HCT116 (cell line): ENCODE measurements at regions not wholly inside any gene's neighbourhood (a gene's known extent, or its start where the extent isn't known, plus 50 kb on each side); places are given as distances from the start of the nearest gene placed in this dataset.

Experiments used
- ATAC-seq: fragments of 200-7000 bp; cut with Tn5 transposase; 2 replicates; pipeline ENCODE4 v1.9.1; 2020; ENCODE audit warnings: mild to moderate bottlenecking, moderate library complexity
- BruUV-seq: library from RNA; stranded (reverse); fragments of 400-500 nt; replicated peaks from 2 replicates; lab custom pipeline; 2021; lab: Mats Ljungman, UMichigan
- CTCF ChIA-PET: fragments of 300-600 bp; sonication (Branson Sonifier 250); formaldehyde crosslinking; loops from one replicate; lab custom pipeline; 2021; ENCODE audit warnings: antibody characterized with exemption; lab: Charles Lee
- POLR2A ChIA-PET: fragments of 300-600, 350-600 bp; sonication (Branson Sonifier 250); formaldehyde crosslinking; loops from one replicate; lab custom pipeline; 2021; ENCODE audit warnings: antibody characterized with exemption; lab: Charles Lee
- RAD21 ChIA-PET, 2 experiments: fragments of 300-600 bp; sonication (Branson Sonifier 250); formaldehyde crosslinking; loops; one replicate each; lab custom pipeline; 2023; ENCODE audit warnings: low total read pairs in 2 of 2; ENCODE audit not compliant: uncharacterized antibody in 2 of 2, unreplicated experiment in 2 of 2, low non-redundant PET in 1 of 2; lab: Charles Lee
- DNase-seq: peaks from one replicate; pipeline ENCODE4 v3.0.0-alpha.2; 2010; ENCODE audit warnings: low read depth, low spot score
- H2AFZ ChIP-seq: fragments of 200-600 bp; shearing (Covaris generic), sonication (generic); 2 replicates; pipeline ENCODE4 v1.6.1; 2017; ENCODE audit warnings: low read depth, mixed run types, mixed read lengths, antibody characterized with exemption, low read length; ENCODE audit not compliant: poor library complexity, severe bottlenecking
- H3K27ac ChIP-seq: 2 replicates; pipeline ENCODE4 v1.5.1; 2012; ENCODE audit warnings: low read depth, low read length
- H3K27me3 ChIP-seq: fragments of 200-600 bp; sonication (generic); 2 replicates; pipeline ENCODE4 v1.6.1; 2016; ENCODE audit warnings: mixed run types, low read length, mixed read lengths; ENCODE audit not compliant: insufficient read depth
- H3K36me3 ChIP-seq, 2 experiments: fragments of 200-500 bp in 1 of 2; fragments of 200-600 bp in 1 of 2; sonication (Bioruptor generic) in 1 of 2; sonication (generic) in 1 of 2; 2 replicates each; pipeline versions ENCODE4 v1.5.1 to v1.6.1; 2014 to 2016; ENCODE audit warnings: low read length in 2 of 2, inconsistent platforms in 1 of 2, mixed read lengths in 1 of 2, mixed run types in 1 of 2; ENCODE audit not compliant: insufficient read depth in 2 of 2, control insufficient read depth in 1 of 2
- H3K4me1 ChIP-seq, 2 experiments: fragments of 200-600 bp in 1 of 2; sonication (generic) in 1 of 2; 2 replicates each; pipeline versions ENCODE4 v1.5.1 to v1.6.1; 2012 to 2017; ENCODE audit warnings: low read length in 2 of 2, inconsistent platforms in 1 of 2, mild to moderate bottlenecking in 1 of 2, mixed read lengths in 1 of 2, mixed run types in 1 of 2, moderate library complexity in 1 of 2; ENCODE audit not compliant: insufficient read depth in 2 of 2, control insufficient read depth in 1 of 2
- H3K4me2 ChIP-seq: fragments of 200-600 bp; sonication (generic); 2 replicates; pipeline ENCODE4 v1.6.1; 2017; ENCODE audit warnings: mixed run types, low read length, mixed read lengths
- H3K4me3 ChIP-seq, 2 experiments: fragments of 200-600 bp in 1 of 2; sonication (generic) in 1 of 2; replicated peaks in 1 of 2; 2 replicates each; pipeline ENCODE4 v1.5.1; 2011 to 2016; ENCODE audit warnings: low read length in 2 of 2, control low read depth in 1 of 2, low read depth in 1 of 2, mild to moderate bottlenecking in 1 of 2, mixed read lengths in 1 of 2, mixed run types in 1 of 2
- H3K79me2 ChIP-seq: fragments of 200-600 bp; sonication (generic); 2 replicates; pipeline ENCODE4 v1.6.1; 2017; ENCODE audit warnings: mild to moderate bottlenecking, mixed run types, low read length, moderate library complexity, mixed read lengths; ENCODE audit not compliant: insufficient read depth
- H3K9ac ChIP-seq: fragments of 200-600 bp; sonication (generic); 2 replicates; pipeline ENCODE4 v1.6.1; 2016; ENCODE audit warnings: low read length, mixed read lengths
- H3K9me2 ChIP-seq: fragments of 200-600 bp; sonication (generic), shearing (Covaris generic); 2 replicates; pipeline ENCODE4 v1.6.1; 2017; ENCODE audit warnings: mixed run types, mild to moderate bottlenecking, moderate library complexity; ENCODE audit not compliant: insufficient read depth
- H3K9me3 ChIP-seq, 2 experiments: fragments of 200-500 bp in 1 of 2; fragments of 200-600 bp in 1 of 2; sonication (Bioruptor generic) in 1 of 2; sonication (generic) in 1 of 2; 2 replicates each; pipeline ENCODE4 v1.6.1; 2014 to 2017; ENCODE audit warnings: low read length in 2 of 2, mixed read lengths in 2 of 2, inconsistent platforms in 1 of 2, low read depth in 1 of 2, mild to moderate bottlenecking in 1 of 2, mixed run types in 1 of 2, moderate library complexity in 1 of 2; ENCODE audit not compliant: control insufficient read depth in 1 of 2, insufficient read depth in 1 of 2
- H4K20me1 ChIP-seq: fragments of 200-600 bp; sonication (generic), shearing (Covaris generic); 2 replicates; pipeline ENCODE4 v1.6.1; 2017; ENCODE audit warnings: mixed run types, mild to moderate bottlenecking, moderate library complexity; ENCODE audit not compliant: insufficient read depth
- ATF3 ChIP-seq: IDR thresholded peaks from 2 replicates; pipeline ENCODE4 v1.6.1; 2012
- CBX3 ChIP-seq: IDR thresholded peaks from 2 replicates; pipeline ENCODE4 v1.6.1; 2012; ENCODE audit warnings: low read depth
- CTCF ChIP-seq, 3 experiments: fragments of 200-600 bp in 1 of 3; sonication (generic) in 1 of 3; IDR thresholded peaks in 2 of 3; conservative IDR thresholded peaks in 1 of 3; 2 replicates each; pipeline ENCODE4 v1.5.1; 2012 to 2017; ENCODE audit warnings: low read depth in 2 of 3, low read length in 2 of 3, antibody characterized with exemption in 1 of 3, borderline replicate concordance in 1 of 3, control low read depth in 1 of 3, mild to moderate bottlenecking in 1 of 3, mixed read lengths in 1 of 3, mixed run types in 1 of 3, moderate library complexity in 1 of 3; ENCODE audit not compliant: insufficient read depth in 1 of 3
- ELF1 ChIP-seq: IDR thresholded peaks from 2 replicates; pipeline ENCODE4 v1.6.1; 2012; ENCODE audit warnings: low read depth, borderline replicate concordance
- EZH2 ChIP-seq: fragments of 200-600 bp; sonication (generic); IDR thresholded peaks from 2 replicates; pipeline ENCODE4 v1.6.1; 2017; ENCODE audit warnings: antibody characterized with exemption, mixed run types
- JUND ChIP-seq: IDR thresholded peaks from 2 replicates; pipeline ENCODE4 v1.6.1; 2012
- POLR2A ChIP-seq: IDR thresholded peaks from 2 replicates; pipeline ENCODE4 v1.7.0; 2011; ENCODE audit warnings: borderline replicate concordance; ENCODE audit not compliant: insufficient read depth, insufficient read length; ENCODE audit errors: extremely low read depth
- POLR2AphosphoS5 ChIP-seq: IDR thresholded peaks from 2 replicates; pipeline ENCODE4 v1.6.1; 2011; ENCODE audit warnings: mild to moderate bottlenecking, low read depth, low read length, moderate library complexity
- RAD21 ChIP-seq: IDR thresholded peaks from 2 replicates; pipeline ENCODE4 v1.6.1; 2012; ENCODE audit warnings: low read depth, mild to moderate bottlenecking
- SP1 ChIP-seq: IDR thresholded peaks from 2 replicates; pipeline ENCODE4 v1.6.1; 2012; ENCODE audit warnings: low read depth
- ZBTB33 ChIP-seq: IDR thresholded peaks from 2 replicates; pipeline ENCODE4 v1.6.1; 2011; ENCODE audit warnings: mild to moderate bottlenecking, low read length, moderate library complexity; ENCODE audit not compliant: insufficient replicate concordance; ENCODE audit errors: extremely low read depth
- ZNF274 ChIP-seq: fragments of 200-500 bp; sonication (Bioruptor generic); IDR thresholded peaks from 2 replicates; pipeline ENCODE4 v1.6.1; 2014; ENCODE audit warnings: mild to moderate bottlenecking, low read depth, low read length, inconsistent platforms
- intact Hi-C: fragments of 100-400 bp; cut with micrococcal nuclease; formaldehyde crosslinking; loops from 2 replicates; pipeline ENCODE4 v1.10.0; 2022

GRCh38 chr11:80872116-80872728, 1431.4 kb upstream of the TENM4 start:
- no peaks in the 10 kb centered on the region for H3K36me3 ChIP-seq
- no peaks in the 10 kb centered on the region for H4K20me1 ChIP-seq
- H3K4me1 ChIP-seq, result no peaks in the 10 kb centered on the region
- ChIA-PET POLR2A (no interaction called here), CTCF (no interaction called here), RAD21 (no interaction called here)
- ATAC-seq (no peak), DNase-seq (no peak)
- no peaks in the 10 kb centered on the region for H3K9me2 ChIP-seq
- H3K4me3 ChIP-seq, result no peak overlapping the region
- TF ChIP-seq EZH2 (no peak), CBX3 (no peak), ELF1 (no peak), RAD21 (no peak), SP1 (no peak), JUND (no peak), ZNF274 (no peak), POLR2AphosphoS5 (no peak), ATF3 (no peak), ZBTB33 (no peak), CTCF (IDR thresholded peaks at IDR 0.05 in 2 of 3, conservative IDR thresholded peaks at IDR 0.05 in 1 of 3; ENCODE audit: borderline replicate concordance in 1 of 3, insufficient read depth in 1 of 3, low read depth in 2 of 3, low read length in 2 of 3) (no peak), POLR2A (no peak)
- H3K27me3 ChIP-seq, result no peaks in the 10 kb centered on the region
- H3K27ac ChIP-seq, result no peak overlapping the region
- H3K4me2 ChIP-seq, result no peak overlapping the region
- H2AFZ ChIP-seq, result no peak overlapping the region
- no peaks in the 10 kb centered on the region for H3K79me2 ChIP-seq
- BruUV-seq, result no TSS peak
- H3K9ac ChIP-seq, result no peak overlapping the region
- intact Hi-C loops, result no loop called here
- H3K9me3 ChIP-seq, result peaks cover 6 to 23% of the 10 kb centered on the region in 2 experiments; a peak in 2 of 4 replicates
